ENCODE measurements at regions not wholly inside any gene's neighbourhood (a gene's known extent, or its start where the extent isn't known, plus 50 kb on each side); places are given as distances from the start of the nearest gene placed in this dataset.
"Not testable (repeated sequence)": the region's sequence is repeated elsewhere in the genome, so short reads cannot be mapped to it uniquely, and the experiment has no call there.

GRCh38 chr2:2456721-2457120 lies 125.6 kb upstream of the MYT1L start:
- no peaks in the 10 kb centered on the region for H3K36me3 ChIP-seq
- H3K27ac ChIP-seq: no peak overlapping the region
- DNase-seq: no peak
- no peak for TF ChIP-seq CTCF (IDR thresholded peaks at IDR 0.05; ENCODE audit: low read depth, low read length)
- H3K4me3 ChIP-seq (ENCODE audit: low read depth, low read length): no peak overlapping the region
- no peaks in the 10 kb centered on the region for H3K9me3 ChIP-seq (ENCODE audit: severe bottlenecking)
- H3K27me3 ChIP-seq (ENCODE audit: insufficient read depth, low read depth, severe bottlenecking): peaks cover 16% of the 10 kb centered on the region

- DNase-seq: no peak
- Histone ChIP-seq H3K36me3 (no peaks in the 10 kb centered on the region), H3K4me3 (ENCODE audit: low read depth, low read length) (no peak overlapping the region)
Measured at GRCh38 chr2:2455151-2455550, 124.1 kb upstream of the MYT1L start.

GRCh38 chr2:2452961-2453360 lies 121.9 kb upstream of the MYT1L start:
- H3K9me3 ChIP-seq (ENCODE audit: severe bottlenecking): no peaks in the 10 kb centered on the region
- H3K4me3 ChIP-seq (ENCODE audit: low read depth, low read length): no peak overlapping the region
- H3K27me3 ChIP-seq (ENCODE audit: insufficient read depth, low read depth, severe bottlenecking): no peaks in the 10 kb centered on the region
- H3K27ac ChIP-seq: no peak overlapping the region
- DNase-seq: no peak
- no peaks in the 10 kb centered on the region for H3K36me3 ChIP-seq
- TF ChIP-seq CTCF (IDR thresholded peaks at IDR 0.05; ENCODE audit: low read depth, low read length): no peak

More at GRCh38 chr2:2455151-2455550, 124.1 kb upstream of the MYT1L start:
- no peak for TF ChIP-seq CTCF (IDR thresholded peaks at IDR 0.05; ENCODE audit: low read depth, low read length)
- peaks cover 10% of the 10 kb centered on the region for H3K27me3 ChIP-seq (ENCODE audit: insufficient read depth, low read depth, severe bottlenecking)
- no peaks in the 10 kb centered on the region for H3K9me3 ChIP-seq (ENCODE audit: severe bottlenecking)
- H3K27ac ChIP-seq: no peak overlapping the region

GRCh38 chr2:2451275-2451674 lies 120.2 kb upstream of the MYT1L start:
- H3K27me3 ChIP-seq (ENCODE audit: insufficient read depth, low read depth, severe bottlenecking); H3K27ac ChIP-seq; DNase-seq: not testable (repeated sequence)

GRCh38 chr2:2448178-2448577 lies 117.1 kb upstream of the MYT1L start:
- H3K27me3 ChIP-seq (ENCODE audit: insufficient read depth, low read depth, severe bottlenecking): peaks cover 4% of the 10 kb centered on the region
- H3K27ac ChIP-seq: no peak overlapping the region
- no peak for DNase-seq
- H3K36me3 ChIP-seq: no peaks in the 10 kb centered on the region
- no peak for TF ChIP-seq CTCF (IDR thresholded peaks at IDR 0.05; ENCODE audit: low read depth, low read length)
- H3K4me3 ChIP-seq (ENCODE audit: low read depth, low read length): no peak overlapping the region
- H3K9me3 ChIP-seq (ENCODE audit: severe bottlenecking): no peaks in the 10 kb centered on the region

More at GRCh38 chr2:2451275-2451674, 120.2 kb upstream of the MYT1L start:
- not testable (repeated sequence) for H3K4me3 ChIP-seq (ENCODE audit: low read depth, low read length); H3K9me3 ChIP-seq (ENCODE audit: severe bottlenecking); H3K36me3 ChIP-seq

GRCh38 chr2:2422621-2423020 lies 91.5 kb upstream of the MYT1L start:
- DNase-seq: no peak
- H3K36me3 ChIP-seq: no peaks in the 10 kb centered on the region
- no peak overlapping the region for H3K4me3 ChIP-seq (ENCODE audit: low read depth, low read length)
- no peaks in the 10 kb centered on the region for H3K9me3 ChIP-seq (ENCODE audit: severe bottlenecking)
- TF ChIP-seq CTCF (IDR thresholded peaks at IDR 0.05; ENCODE audit: low read depth, low read length): no peak
- H3K27me3 ChIP-seq (ENCODE audit: insufficient read depth, low read depth, severe bottlenecking): no peaks in the 10 kb centered on the region
- H3K27ac ChIP-seq: no peak overlapping the region

Data from WERI-Rb-1 (cell line).